ENCODE measurements at regions not wholly inside any gene's neighbourhood (a gene's known extent, or its start where the extent isn't known, plus 50 kb on each side); places are given as distances from the start of the nearest gene placed in this dataset.
A peak's percentile ranks its signal among the peaks of the same experiment; 100 is the strongest.

- Histone ChIP-seq H3K4ac (ENCODE audit: low read depth, low read length) (no peak overlapping the region), H3K4me3 (ENCODE audit: insufficient read depth, low read depth, low read length) (no peak overlapping the region), H3K36me3 (ENCODE audit: control insufficient read depth, insufficient read depth, low read length) (no peaks in the 10 kb centered on the region), H3K23ac (ENCODE audit: low read depth, low read length) (no peak overlapping the region), H3K79me1 (ENCODE audit: low read depth in 1 of 2, low read length in 2 of 2) (no peaks in the 10 kb centered on the region), H3K14ac (replicated peaks; ENCODE audit: low read depth, low read length) (no peak overlapping the region), H4K8ac (ENCODE audit: low read depth in 2 of 2, low read length in 2 of 2) (no peak overlapping the region), H4K91ac (ENCODE audit: insufficient read depth, low read depth, low read length) (no peak overlapping the region), H3K56ac (ENCODE audit: extremely low read depth, insufficient read depth, low read length) (no peak overlapping the region), H3K18ac (ENCODE audit: low read depth, low read length) (no peak overlapping the region), H4K5ac (ENCODE audit: low read depth, low read length) (no peak overlapping the region), H2BK5ac (ENCODE audit: low read depth, low read length, poor library complexity, severe bottlenecking) (no peak overlapping the region), H3K9me3 (ENCODE audit: control insufficient read depth, insufficient read depth, low read length) (0 out of 2 replicates have a peak, but pooled peaks cover 2% of the 10 kb centered on the region), H2BK15ac (ENCODE audit: low read depth, low read length) (no peak overlapping the region), H3K9ac (ENCODE audit: low read depth, low read length) (no peak overlapping the region), H2AK5ac (ENCODE audit: low read depth, low read length) (no peak overlapping the region), H2BK120ac (ENCODE audit: low read depth, low read length) (no peak overlapping the region), H4K20me1 (ENCODE audit: insufficient read depth, low read length) (no peaks in the 10 kb centered on the region), H2AK9ac (replicated peaks; ENCODE audit: low read depth, low read length, poor library complexity) (no peak overlapping the region), H3K9me1 (ENCODE audit: insufficient read depth, low read length) (no peaks in the 10 kb centered on the region), H2AFZ (replicated peaks; ENCODE audit: low read length, poor library complexity) (no peak overlapping the region), H3K4me1 (ENCODE audit: control insufficient read depth, insufficient read depth, low read length) (no peaks in the 10 kb centered on the region), H3K4me2 (ENCODE audit: low read depth, low read length) (no peak overlapping the region), H3K27ac (ENCODE audit: insufficient read depth, low read length) (no peak overlapping the region), H3K27me3 (ENCODE audit: control insufficient read depth, insufficient read depth, low read length) (no peaks in the 10 kb centered on the region), H2BK20ac (ENCODE audit: low read depth, low read length) (no peak overlapping the region)
- no peak for TF ChIP-seq BHLHE40 (IDR thresholded peaks at IDR 0.05; ENCODE audit: low read depth, low read length)
- TF ChIP-seq, protein P1, sequence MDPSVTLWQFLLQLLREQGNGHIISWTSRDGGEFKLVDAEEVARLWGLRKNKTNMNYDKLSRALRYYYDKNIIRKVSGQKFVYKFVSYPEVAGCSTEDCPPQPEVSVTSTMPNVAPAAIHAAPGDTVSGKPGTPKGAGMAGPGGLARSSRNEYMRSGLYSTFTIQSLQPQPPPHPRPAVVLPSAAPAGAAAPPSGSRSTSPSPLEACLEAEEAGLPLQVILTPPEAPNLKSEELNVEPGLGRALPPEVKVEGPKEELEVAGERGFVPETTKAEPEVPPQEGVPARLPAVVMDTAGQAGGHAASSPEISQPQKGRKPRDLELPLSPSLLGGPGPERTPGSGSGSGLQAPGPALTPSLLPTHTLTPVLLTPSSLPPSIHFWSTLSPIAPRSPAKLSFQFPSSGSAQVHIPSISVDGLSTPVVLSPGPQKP (IDR thresholded peaks at IDR 0.05; ENCODE audit: borderline replicate concordance, low read depth, low read length), result no peak
- TF ChIP-seq RCOR1 (IDR thresholded peaks at IDR 0.05; ENCODE audit: insufficient replicate concordance, low read length), result no peak
- TF ChIP-seq NFE2L2 (IDR thresholded peaks at IDR 0.05; ENCODE audit: low read depth, low read length), result no peak
- TF ChIP-seq, protein P2, sequence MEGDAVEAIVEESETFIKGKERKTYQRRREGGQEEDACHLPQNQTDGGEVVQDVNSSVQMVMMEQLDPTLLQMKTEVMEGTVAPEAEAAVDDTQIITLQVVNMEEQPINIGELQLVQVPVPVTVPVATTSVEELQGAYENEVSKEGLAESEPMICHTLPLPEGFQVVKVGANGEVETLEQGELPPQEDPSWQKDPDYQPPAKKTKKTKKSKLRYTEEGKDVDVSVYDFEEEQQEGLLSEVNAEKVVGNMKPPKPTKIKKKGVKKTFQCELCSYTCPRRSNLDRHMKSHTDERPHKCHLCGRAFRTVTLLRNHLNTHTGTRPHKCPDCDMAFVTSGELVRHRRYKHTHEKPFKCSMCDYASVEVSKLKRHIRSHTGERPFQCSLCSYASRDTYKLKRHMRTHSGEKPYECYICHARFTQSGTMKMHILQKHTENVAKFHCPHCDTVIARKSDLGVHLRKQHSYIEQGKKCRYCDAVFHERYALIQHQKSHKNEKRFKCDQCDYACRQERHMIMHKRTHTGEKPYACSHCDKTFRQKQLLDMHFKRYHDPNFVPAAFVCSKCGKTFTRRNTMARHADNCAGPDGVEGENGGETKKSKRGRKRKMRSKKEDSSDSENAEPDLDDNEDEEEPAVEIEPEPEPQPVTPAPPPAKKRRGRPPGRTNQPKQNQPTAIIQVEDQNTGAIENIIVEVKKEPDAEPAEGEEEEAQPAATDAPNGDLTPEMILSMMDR (conservative IDR thresholded peaks at IDR 0.05; ENCODE audit: low read depth, low read length), result no peak
- no peak for TF ChIP-seq SMC3 (IDR thresholded peaks at IDR 0.05; ENCODE audit: low read depth, low read length)
- TF ChIP-seq USF2 (IDR thresholded peaks at IDR 0.05; ENCODE audit: low read depth, low read length), result no peak
- TF ChIP-seq CEBPB (IDR thresholded peaks at IDR 0.05; ENCODE audit: low read depth, low read length), result no peak
- DNase-seq (peak; percentile 6), ATAC-seq (ENCODE audit: low read depth) (no peak)
- in situ Hi-C loops (cut with MboI; ENCODE audit: low sequenced_read_pairs) (no loop called here), intact Hi-C loops (cut with micrococcal nuclease) (no loop called here), dilution Hi-C loops (cut with HindIII; ENCODE audit: low sequenced_read_pairs, unreplicated experiment) (no loop called here)
- POLR2A ChIA-PET (ENCODE audit: unreplicated experiment), result no interaction called here
- 0% methylated on average over 1 of the region's 2 CpGs; no CpG with 5 or more reads in 1 of the 2 experiments for WGBS, 2 experiments (ENCODE audit: extremely low coverage in 2 of 2, insufficient read length in 1 of 2)
- CTCF ChIA-PET, result no interaction called here
- BruUV-seq (replicated peaks), result no TSS peak
These were observed 112.4 kb downstream of the ISL1 start for GRCh38 chr5:51495672-51496071.
